Memory B cell (primary cell): ENCODE measurements at regions not wholly inside any gene's neighbourhood (a gene's known extent, or its start where the extent isn't known, plus 50 kb on each side); places are given as distances from the start of the nearest gene placed in this dataset.

Experiments
- ATAC-seq: fragments of 150-1000 bp; cut with Tn5 transposase; 2 replicates; pipeline ENCODE4 v1.10.0; 2021; ENCODE audit warnings: low read depth, mild to moderate bottlenecking, moderate library complexity
- DNase-seq, 2 donors: peaks; one replicate each; pipeline ENCODE4 v3.0.0; 2022; ENCODE audit warnings: low spot score in 2 of 2
- H3K27ac Mint-ChIP-seq: one replicate; pipeline ENCODE4 v1.8.0; 2022; ENCODE audit warnings: mild to moderate bottlenecking, moderate library complexity, mixed read lengths
- H3K27me3 Mint-ChIP-seq: one replicate; pipeline ENCODE4 v1.8.0; 2022; ENCODE audit warnings: mixed read lengths
- H3K36me3 Mint-ChIP-seq: one replicate; pipeline ENCODE4 v1.8.0; 2022; ENCODE audit warnings: mild to moderate bottlenecking, mixed read lengths
- H3K4me1 Mint-ChIP-seq: one replicate; pipeline ENCODE4 v1.8.0; 2022; ENCODE audit warnings: mixed read lengths
- H3K4me3 Mint-ChIP-seq: one replicate; pipeline ENCODE4 v1.8.0; 2022; ENCODE audit warnings: mild to moderate bottlenecking, moderate library complexity, mixed read lengths
- H3K9me3 Mint-ChIP-seq: one replicate; pipeline ENCODE4 v1.8.0; 2022; ENCODE audit warnings: mixed read lengths

DNA sequence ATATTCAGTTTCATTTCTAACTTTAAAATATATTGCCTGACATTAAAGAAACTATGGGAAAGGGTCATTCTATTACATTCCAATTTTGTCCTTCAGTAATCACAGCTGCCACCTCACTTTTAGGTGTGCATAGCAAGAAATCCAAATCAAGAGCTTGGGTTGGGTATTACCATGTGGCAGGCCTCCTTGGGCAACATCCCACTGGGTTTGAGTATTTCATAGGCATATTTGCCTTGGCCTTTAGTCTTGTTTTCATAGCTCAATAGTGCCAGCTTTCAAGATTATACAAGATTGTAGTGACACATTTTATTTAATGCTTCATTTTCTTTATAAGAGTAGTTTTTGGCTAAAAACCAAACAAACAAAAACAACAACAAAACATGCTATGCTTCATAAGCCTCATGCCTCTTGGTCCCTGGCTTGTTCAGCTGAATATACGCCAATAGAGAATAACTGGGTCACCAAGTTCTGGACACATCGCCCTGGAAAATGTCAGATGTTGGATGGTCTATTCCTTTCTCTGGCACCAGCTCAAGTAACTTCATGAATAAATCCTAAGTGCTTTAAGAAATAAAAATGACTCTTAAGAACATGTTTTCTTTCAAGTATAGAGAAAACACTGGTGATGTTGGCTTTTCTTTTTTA, 167.4 kb upstream of the STARD13 start:
- DNase-seq (no peak), ATAC-seq (no peak)
- Mint-ChIP-seq H3K4me3 (no peak overlapping the region), H3K36me3 (no peaks in the 10 kb centered on the region), H3K27me3 (peaks cover 1% of the 10 kb centered on the region), H3K4me1 (no peaks in the 10 kb centered on the region), H3K27ac (no peak overlapping the region), H3K9me3 (peaks cover 5% of the 10 kb centered on the region)

DNA sequence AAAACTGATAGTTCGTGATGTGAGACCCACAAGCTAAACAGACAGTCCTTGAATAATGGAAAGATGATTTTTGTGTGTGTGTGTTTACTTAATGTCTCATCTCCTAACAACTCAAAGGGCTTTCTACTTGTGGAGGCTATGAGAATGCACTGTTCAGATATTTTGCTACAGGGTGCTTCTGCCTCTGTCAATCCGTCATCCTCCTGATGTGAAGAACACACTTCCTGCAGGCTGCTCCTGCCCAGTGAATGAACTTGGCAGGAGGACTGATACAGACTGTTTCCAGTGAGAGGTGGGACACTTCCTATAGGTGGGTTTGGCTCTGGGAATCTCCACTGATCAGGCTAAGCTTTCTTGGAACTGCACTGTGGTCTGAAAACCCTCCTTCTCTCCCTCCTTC, 168.4 kb upstream of the STARD13 start:
- Mint-ChIP-seq H3K9me3 (peaks cover under 1% of the 10 kb centered on the region), H3K27me3 (peaks cover 1% of the 10 kb centered on the region), H3K4me3 (no peak overlapping the region), H3K36me3 (no peaks in the 10 kb centered on the region), H3K4me1 (no peaks in the 10 kb centered on the region), H3K27ac (no peak overlapping the region)
- ATAC-seq = no peak
- DNase-seq = no peak

DNA sequence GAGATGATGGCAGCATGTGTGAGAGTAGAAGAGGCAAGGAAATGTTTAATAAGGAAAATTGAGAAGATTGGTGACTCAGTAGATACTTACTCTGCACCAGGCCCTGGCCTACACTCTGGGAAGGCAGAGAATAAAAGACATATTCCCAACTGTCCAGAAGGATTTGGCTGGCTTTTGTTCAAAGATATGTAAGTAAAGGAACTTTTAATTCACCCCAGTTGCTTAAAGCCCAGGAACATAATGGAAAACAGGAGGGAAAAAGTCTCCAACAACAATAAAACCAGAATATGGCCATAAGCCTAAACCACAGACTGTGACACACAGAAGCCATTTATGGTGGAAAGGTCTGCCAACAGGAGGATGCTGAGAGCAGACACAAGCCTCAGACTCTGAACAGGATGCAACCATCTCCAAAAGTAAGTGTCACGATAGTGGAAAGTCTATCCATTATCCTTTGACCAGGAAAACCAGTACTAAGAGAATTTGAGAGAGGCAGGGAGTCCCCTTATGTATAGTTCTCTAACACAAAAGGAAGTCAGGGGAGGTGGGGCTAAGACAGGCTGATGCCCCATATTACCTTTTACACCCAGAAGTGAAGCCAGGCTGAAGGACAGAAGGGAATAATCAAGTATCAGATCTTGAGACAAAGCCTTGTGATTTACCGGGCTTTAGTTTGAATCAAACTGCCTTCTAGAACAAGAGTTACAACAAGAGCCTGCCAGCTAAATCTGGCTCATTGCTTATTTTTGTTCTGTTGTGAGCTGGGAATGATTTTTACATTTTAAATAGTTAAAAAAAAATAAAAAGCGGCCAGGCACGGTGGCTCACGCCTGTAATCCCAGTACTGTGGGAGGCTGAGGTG, 169.5 kb upstream of the STARD13 start:
- no peak for DNase-seq
- ATAC-seq = no peak
- no peak overlapping the region for H3K4me3 Mint-ChIP-seq
- no peaks in the 10 kb centered on the region for H3K9me3 Mint-ChIP-seq
- peaks cover 3% of the 10 kb centered on the region for H3K27me3 Mint-ChIP-seq
- H3K36me3 Mint-ChIP-seq = no peaks in the 10 kb centered on the region
- no peaks in the 10 kb centered on the region for H3K4me1 Mint-ChIP-seq
- no peak overlapping the region for H3K27ac Mint-ChIP-seq

DNA sequence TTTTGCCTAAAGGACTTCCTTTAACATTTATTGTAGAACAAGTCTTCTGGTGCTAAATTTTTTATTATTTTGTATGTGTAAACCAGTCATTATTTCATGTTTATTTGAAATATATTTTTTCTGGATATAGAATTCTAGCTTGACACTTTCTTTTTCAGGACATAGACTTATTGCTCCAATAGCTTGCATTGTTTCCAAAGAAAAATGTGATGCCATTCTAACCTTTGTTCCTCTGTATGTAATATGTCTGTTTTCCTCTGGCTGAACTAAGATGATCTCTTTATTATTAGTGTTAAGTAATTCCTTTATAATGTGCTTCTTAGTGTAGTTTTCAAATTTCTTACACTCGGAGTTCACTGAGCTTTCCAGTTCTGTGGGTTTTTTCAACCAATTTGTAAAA, 174.1 kb upstream of the STARD13 start:
- H3K4me3 Mint-ChIP-seq = no peak overlapping the region
- DNase-seq (no peak), ATAC-seq (no peak)
- H3K27ac Mint-ChIP-seq = no peak overlapping the region
- peaks cover 10% of the 10 kb centered on the region for H3K27me3 Mint-ChIP-seq
- no peaks in the 10 kb centered on the region for H3K4me1 Mint-ChIP-seq
- H3K36me3 Mint-ChIP-seq = no peaks in the 10 kb centered on the region
- H3K9me3 Mint-ChIP-seq = peaks cover 4% of the 10 kb centered on the region

DNA sequence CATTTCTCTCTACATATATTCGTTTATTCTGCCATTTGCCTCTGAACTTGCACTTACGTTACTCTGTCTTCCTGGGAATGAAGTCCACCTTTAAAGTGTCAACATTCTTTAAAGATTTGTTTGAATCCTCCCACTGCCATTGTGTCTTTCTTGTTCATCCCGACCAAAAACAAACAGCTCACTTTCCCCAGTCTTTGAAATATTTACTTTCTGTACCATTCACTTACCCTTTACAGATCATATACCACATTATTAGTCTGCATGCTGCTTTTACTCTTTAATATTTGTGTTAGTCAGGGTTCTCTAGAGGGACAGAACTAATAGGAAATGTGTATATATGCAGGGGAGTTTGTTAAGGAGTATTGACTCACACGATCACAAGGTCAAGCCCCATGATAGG, 176.6 kb upstream of the STARD13 start:
- Mint-ChIP-seq H3K36me3 (no peaks in the 10 kb centered on the region), H3K9me3 (peaks cover 4% of the 10 kb centered on the region), H3K4me1 (no peaks in the 10 kb centered on the region), H3K27me3 (peaks cover 12% of the 10 kb centered on the region), H3K4me3 (no peak overlapping the region), H3K27ac (no peak overlapping the region)
- ATAC-seq (no peak), DNase-seq (no peak)

DNA sequence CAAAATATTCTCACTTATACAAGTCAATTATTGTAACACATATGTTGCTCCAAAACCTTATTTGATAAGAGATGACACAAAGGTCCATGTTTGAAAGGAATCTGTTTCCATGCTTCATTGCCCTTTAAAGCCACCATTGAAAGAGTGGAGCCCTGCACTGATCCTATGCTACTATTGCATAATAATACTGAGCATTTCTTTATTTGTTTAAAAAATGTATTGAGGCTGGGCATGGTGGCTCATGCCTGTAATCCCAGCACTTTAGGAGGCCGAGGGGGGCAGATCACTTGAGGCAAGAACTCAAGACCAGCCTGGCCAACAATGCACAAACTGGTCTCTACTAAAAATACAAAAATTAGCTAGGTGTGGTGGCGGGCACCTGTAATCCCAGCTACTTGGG, 178.8 kb upstream of the STARD13 start:
- no peak for ATAC-seq
- Mint-ChIP-seq H3K27me3 (peaks cover 11% of the 10 kb centered on the region), H3K4me3 (no peak overlapping the region), H3K27ac (no peak overlapping the region), H3K36me3 (no peaks in the 10 kb centered on the region), H3K9me3 (peaks cover 4% of the 10 kb centered on the region), H3K4me1 (no peaks in the 10 kb centered on the region)
- no peak for DNase-seq

DNA sequence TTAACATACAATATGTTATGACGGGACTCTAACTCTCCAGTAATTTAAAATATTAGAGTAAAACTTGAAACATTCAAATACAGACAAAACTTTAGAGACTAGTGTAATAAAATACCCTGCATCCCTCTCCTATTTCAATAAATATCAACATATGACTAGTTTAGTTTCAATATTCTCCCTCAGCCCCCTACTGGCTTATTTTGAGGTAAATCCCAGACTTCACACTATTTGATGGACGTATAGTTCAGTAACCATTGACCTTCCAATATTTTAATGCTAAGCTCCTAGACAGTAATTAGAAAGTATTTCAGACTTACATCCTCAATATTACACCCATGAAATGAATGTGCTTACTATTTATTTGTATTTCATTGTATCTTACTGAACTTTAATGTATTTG, 180.7 kb upstream of the STARD13 start:
- H3K4me1 Mint-ChIP-seq = no peaks in the 10 kb centered on the region
- no peaks in the 10 kb centered on the region for H3K36me3 Mint-ChIP-seq
- peaks cover 6% of the 10 kb centered on the region for H3K9me3 Mint-ChIP-seq
- ATAC-seq (no peak), DNase-seq (no peak)
- H3K27me3 Mint-ChIP-seq = peaks cover 14% of the 10 kb centered on the region
- no peak overlapping the region for H3K4me3 Mint-ChIP-seq
- H3K27ac Mint-ChIP-seq = no peak overlapping the region

DNA sequence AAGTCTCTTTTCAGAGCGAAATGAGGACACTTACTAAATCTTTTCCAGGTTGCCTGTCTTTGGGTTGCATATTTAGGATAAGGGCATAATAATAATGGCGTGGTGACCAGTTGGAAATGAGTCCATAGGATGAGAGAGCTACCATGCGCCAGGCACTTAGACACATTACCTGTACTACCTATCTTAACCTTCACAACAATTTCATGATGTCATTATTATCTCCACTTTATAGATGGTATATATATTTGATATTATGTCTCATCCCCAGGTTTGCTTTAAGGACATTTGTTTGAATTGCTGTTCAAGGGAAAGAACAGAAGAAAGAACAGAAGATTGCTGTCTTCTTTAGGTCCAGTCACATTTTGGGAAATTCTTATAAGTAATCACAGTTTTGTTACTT, 182.0 kb upstream of the STARD13 start:
- ATAC-seq = no peak
- no peak overlapping the region for H3K27ac Mint-ChIP-seq
- peaks cover 3% of the 10 kb centered on the region for H3K9me3 Mint-ChIP-seq
- H3K36me3 Mint-ChIP-seq = no peaks in the 10 kb centered on the region
- DNase-seq = no peak
- no peak overlapping the region for H3K4me3 Mint-ChIP-seq
- no peaks in the 10 kb centered on the region for H3K4me1 Mint-ChIP-seq
- H3K27me3 Mint-ChIP-seq = peaks cover 10% of the 10 kb centered on the region

DNA sequence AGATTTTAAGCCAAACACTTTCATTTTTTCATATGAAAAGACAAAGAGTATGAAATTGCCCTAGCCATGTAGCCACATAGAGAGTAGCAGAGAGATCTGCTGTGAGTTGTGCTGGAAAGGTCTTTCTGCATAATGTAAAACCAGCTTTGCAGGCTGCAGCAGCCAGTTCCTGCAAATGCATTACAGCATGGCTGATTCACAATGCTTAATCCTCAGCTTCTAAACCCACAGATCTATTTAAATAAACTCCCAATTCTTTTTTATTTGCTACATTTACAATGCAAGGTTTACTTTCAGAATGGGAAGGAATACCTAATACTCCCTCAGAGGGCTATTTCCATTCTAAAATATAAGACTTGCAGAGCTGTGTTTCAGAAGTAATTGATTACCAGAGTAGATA, 185.6 kb upstream of the STARD13 start:
- Mint-ChIP-seq H3K4me1 (no peaks in the 10 kb centered on the region), H3K27ac (no peak overlapping the region), H3K27me3 (peaks cover 3% of the 10 kb centered on the region), H3K9me3 (peaks cover 3% of the 10 kb centered on the region), H3K36me3 (no peaks in the 10 kb centered on the region), H3K4me3 (no peak overlapping the region)
- ATAC-seq (no peak), DNase-seq (no peak)

DNA sequence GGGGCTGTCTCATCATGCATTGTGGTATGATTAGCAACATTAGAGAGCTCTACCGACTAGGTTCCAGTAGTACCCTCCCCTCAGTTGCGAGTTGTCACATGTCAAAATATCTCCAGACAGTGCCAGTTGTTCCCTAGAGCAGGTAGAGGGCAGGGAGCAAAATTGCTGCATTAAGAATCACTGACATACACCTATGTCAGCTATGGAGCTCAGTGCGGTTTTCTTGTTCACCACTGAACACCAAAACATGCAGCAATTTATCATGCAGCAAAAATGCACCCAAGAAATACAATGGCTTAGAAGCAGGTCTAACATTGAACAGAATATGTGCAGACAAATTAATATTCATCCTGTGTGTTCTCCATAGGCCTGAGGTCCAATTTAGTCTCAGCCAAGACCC, 186.9 kb upstream of the STARD13 start:
- H3K27me3 Mint-ChIP-seq = peaks cover 6% of the 10 kb centered on the region
- no peaks in the 10 kb centered on the region for H3K36me3 Mint-ChIP-seq
- H3K27ac Mint-ChIP-seq = no peak overlapping the region
- H3K4me3 Mint-ChIP-seq = no peak overlapping the region
- H3K9me3 Mint-ChIP-seq = peaks cover 5% of the 10 kb centered on the region
- DNase-seq = no peak
- ATAC-seq = no peak
- no peaks in the 10 kb centered on the region for H3K4me1 Mint-ChIP-seq

DNA sequence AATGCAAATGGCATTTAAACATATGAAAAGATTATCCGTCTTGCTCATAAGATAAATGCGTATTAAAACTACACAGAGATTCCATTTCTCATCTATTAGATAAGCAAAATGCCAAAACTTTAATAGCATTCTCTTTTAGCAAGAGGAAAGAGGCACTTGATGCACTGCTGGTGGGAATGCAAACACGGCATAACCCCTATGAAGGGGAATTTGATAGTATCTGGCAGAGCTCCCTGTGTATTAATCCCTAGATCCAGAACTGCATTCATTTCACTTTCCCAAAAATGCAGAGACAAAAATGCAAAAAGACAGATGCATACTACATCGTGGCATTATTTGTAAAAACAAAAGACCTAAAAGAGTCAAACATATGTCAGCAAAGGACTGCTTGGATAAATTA, 193.6 kb upstream of the STARD13 start:
- no peak for DNase-seq
- Mint-ChIP-seq H3K4me1 (no peaks in the 10 kb centered on the region), H3K27me3 (peaks cover 8% of the 10 kb centered on the region), H3K36me3 (peaks cover 3% of the 10 kb centered on the region), H3K4me3 (no peak overlapping the region), H3K27ac (no peak overlapping the region), H3K9me3 (peaks cover 7% of the 10 kb centered on the region)
- ATAC-seq = no peak

DNA sequence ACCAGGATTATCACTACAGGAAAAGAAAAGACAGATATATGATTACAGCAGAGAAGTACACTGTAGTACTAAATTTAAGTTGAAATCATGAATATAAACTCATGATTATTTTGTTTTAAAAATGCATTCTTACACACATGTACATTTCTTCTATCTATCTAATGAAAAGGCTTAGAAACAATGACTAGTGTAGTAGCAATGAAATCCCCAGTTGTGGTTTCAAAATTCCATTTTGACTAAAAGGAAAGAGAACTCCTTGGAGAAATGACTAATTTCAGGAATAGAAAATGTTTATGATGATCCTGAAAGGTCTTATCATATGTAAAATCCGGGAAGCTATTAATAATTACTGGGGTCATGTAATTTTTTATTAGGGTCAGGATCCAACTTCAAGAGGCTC, 195.0 kb upstream of the STARD13 start:
- Mint-ChIP-seq H3K9me3 (peaks cover 11% of the 10 kb centered on the region), H3K4me3 (no peak overlapping the region), H3K27me3 (peaks cover 8% of the 10 kb centered on the region), H3K27ac (no peak overlapping the region), H3K4me1 (no peaks in the 10 kb centered on the region), H3K36me3 (peaks cover 3% of the 10 kb centered on the region)
- DNase-seq (no peak), ATAC-seq (no peak)

DNA sequence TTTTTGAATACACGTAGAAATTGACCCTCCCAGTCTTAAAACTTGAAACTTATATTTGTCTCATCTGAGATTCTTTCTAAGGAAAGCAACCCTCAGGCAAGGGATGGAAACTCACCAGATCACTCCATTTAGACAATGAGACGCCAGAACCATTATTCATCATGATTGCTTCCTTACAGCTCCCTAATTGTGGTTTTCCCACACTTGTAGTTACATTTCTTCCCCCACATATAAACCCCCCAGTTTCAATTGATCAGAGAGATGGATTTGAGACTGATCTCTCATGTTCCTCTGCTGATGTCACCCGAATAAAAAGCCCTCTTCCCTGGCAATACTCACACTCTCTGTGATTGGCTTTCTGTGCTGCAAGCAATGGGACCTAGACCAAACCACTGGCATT, 197.9 kb upstream of the STARD13 start:
- Mint-ChIP-seq H3K27ac (no peak overlapping the region), H3K36me3 (no peaks in the 10 kb centered on the region), H3K4me3 (no peak overlapping the region), H3K9me3 (peaks cover 4% of the 10 kb centered on the region), H3K27me3 (peaks cover 8% of the 10 kb centered on the region), H3K4me1 (peaks cover 5% of the 10 kb centered on the region)
- no peak for DNase-seq
- ATAC-seq = no peak

DNA sequence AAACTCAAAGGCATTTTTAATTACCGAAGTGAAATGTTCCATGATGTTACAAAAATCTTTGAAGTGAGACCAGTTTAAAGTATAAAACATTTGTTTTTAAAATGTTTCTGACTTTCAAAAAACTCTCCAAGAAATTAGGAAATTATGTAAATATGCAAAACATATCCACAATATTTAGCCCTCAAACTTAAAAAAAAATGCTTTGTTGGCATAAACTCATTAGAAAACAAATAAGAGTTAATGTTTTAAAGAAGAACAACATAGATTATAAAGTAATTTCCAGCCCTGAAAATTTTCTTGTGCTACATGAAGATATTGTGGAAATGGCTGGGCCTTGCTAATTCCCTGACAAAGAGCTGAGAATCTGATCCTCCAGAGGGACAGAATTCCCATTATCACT, 199.7 kb upstream of the STARD13 start:
- H3K4me1 Mint-ChIP-seq = peaks cover 5% of the 10 kb centered on the region
- no peak overlapping the region for H3K27ac Mint-ChIP-seq
- no peak for DNase-seq
- H3K4me3 Mint-ChIP-seq = no peak overlapping the region
- peaks cover 4% of the 10 kb centered on the region for H3K9me3 Mint-ChIP-seq
- no peak for ATAC-seq
- H3K36me3 Mint-ChIP-seq = no peaks in the 10 kb centered on the region
- peaks cover 6% of the 10 kb centered on the region for H3K27me3 Mint-ChIP-seq
